Endothelial cell of umbilical vein (primary cell): ENCODE measurements at regions not wholly inside any gene's neighbourhood (a gene's known extent, or its start where the extent isn't known, plus 50 kb on each side); places are given as distances from the start of the nearest gene placed in this dataset.

Source experiments
- BruUV-seq: library from RNA; stranded (reverse); fragments of 400-500 nt; replicated peaks from 2 replicates; lab custom pipeline; 2021; lab: Mats Ljungman, UMichigan
- CTCF ChIA-PET: fragments of 300-600, 350-600 bp; sonication (Branson Sonifier 250); formaldehyde crosslinking; loops from one replicate; lab custom pipeline; 2021; ENCODE audit warnings: antibody characterized with exemption, inconsistent platforms; lab: Charles Lee
- POLR2A ChIA-PET: fragments of 300-600, 350-600 bp; sonication (Branson Sonifier 250); formaldehyde crosslinking; loops from one replicate; lab custom pipeline; 2021; ENCODE audit warnings: antibody characterized with exemption, inconsistent platforms; lab: Charles Lee
- DNase-seq: peaks from one replicate; pipeline ENCODE4 v3.0.0-alpha.2; 2011; ENCODE audit warnings: low read depth, low spot score
- FAIRE-seq: peaks from 2 replicates; lab custom pipeline; 2011; peaks lifted over from hg19 to GRCh38; lab: Jason Lieb, UNC
- H2AFZ ChIP-seq: 2 replicates; pipeline ENCODE4 v1.6.0; 2012; ENCODE audit warnings: low read depth, low read length, control low read depth, inconsistent platforms
- H3K27ac ChIP-seq: 2 replicates; pipeline ENCODE4 v1.5.1; 2011; ENCODE audit warnings: low read depth, mild to moderate bottlenecking, control low read depth, low read length, moderate library complexity; ENCODE audit not compliant: insufficient read depth
- H3K27me3 ChIP-seq, 2 experiments: 2 replicates each; pipeline versions ENCODE4 v1.6.0 to v1.6.1; 2011; ENCODE audit warnings: low read length in 2 of 2, mixed read lengths in 1 of 2; ENCODE audit not compliant: control insufficient read depth in 2 of 2, insufficient read depth in 2 of 2
- H3K36me3 ChIP-seq, 2 experiments: 2 replicates in 1 of 2; 3 replicates in 1 of 2; pipeline ENCODE4 v1.5.1; 2011; ENCODE audit warnings: low read length in 2 of 2, mild to moderate bottlenecking in 1 of 2, moderate library complexity in 1 of 2; ENCODE audit not compliant: control insufficient read depth in 2 of 2, insufficient read depth in 2 of 2; ENCODE audit errors: extremely low read depth in 1 of 2
- H3K4me1 ChIP-seq: 3 replicates; pipeline ENCODE4 v1.5.1; 2011; ENCODE audit warnings: mild to moderate bottlenecking, low read length; ENCODE audit not compliant: control insufficient read depth, insufficient read depth; ENCODE audit errors: extremely low read depth
- H3K4me2 ChIP-seq: 2 replicates; pipeline ENCODE4 v1.6.1; 2011; ENCODE audit warnings: low read length, control low read depth, mixed read lengths; ENCODE audit not compliant: insufficient read depth
- H3K4me3 ChIP-seq, 3 experiments: fragments of 200-600 bp in 1 of 3; sonication (generic), shearing (Covaris generic) in 1 of 3; replicated peaks in 1 of 3; 2 replicates each; pipeline ENCODE4 v1.5.1; 2011 to 2016; ENCODE audit warnings: control low read depth in 3 of 3, low read length in 3 of 3, mild to moderate bottlenecking in 2 of 3, inconsistent platforms in 1 of 3, low read depth in 1 of 3, moderate library complexity in 1 of 3; ENCODE audit not compliant: insufficient read depth in 1 of 3
- H3K79me2 ChIP-seq: 2 replicates; pipeline ENCODE4 v1.6.0; 2012; ENCODE audit warnings: low read length, inconsistent platforms; ENCODE audit not compliant: control insufficient read depth, insufficient read depth
- H3K9ac ChIP-seq: replicated peaks from 2 replicates; pipeline ENCODE3; 2011; ENCODE audit warnings: low read length, control low read depth; ENCODE audit not compliant: insufficient read depth; ENCODE audit errors: extremely low read depth
- H3K9me1 ChIP-seq: replicated peaks from 3 replicates; pipeline ENCODE4 v1.6.0; 2011; ENCODE audit warnings: mild to moderate bottlenecking, low read length; ENCODE audit not compliant: control insufficient read depth, insufficient read depth; ENCODE audit errors: extremely low read depth
- H3K9me3 ChIP-seq: replicated peaks from 2 replicates; pipeline ENCODE4 v1.5.1; 2012; ENCODE audit warnings: low read length, inconsistent platforms; ENCODE audit not compliant: control insufficient read depth, insufficient read depth
- H4K20me1 ChIP-seq: replicated peaks from 2 replicates; pipeline ENCODE3; 2011; ENCODE audit warnings: mild to moderate bottlenecking, low read length; ENCODE audit not compliant: control insufficient read depth, insufficient read depth; ENCODE audit errors: extremely low read depth
- CTCF ChIP-seq, 2 donors: IDR thresholded peaks; 1 replicate in 1 of 2; 2 replicates in 1 of 2; pipeline ENCODE4 v1.5.1; 2011; ENCODE audit warnings: low read length in 2 of 2, mild to moderate bottlenecking in 2 of 2, moderate library complexity in 2 of 2, control low read depth in 1 of 2, inconsistent platforms in 1 of 2, low read depth in 1 of 2; ENCODE audit not compliant: insufficient read depth in 1 of 2; ENCODE audit errors: extremely low read depth in 1 of 2
- EZH2 ChIP-seq: IDR thresholded peaks from 2 replicates; pipeline ENCODE4 v1.6.1; 2012; ENCODE audit warnings: borderline replicate concordance, low read depth, mild to moderate bottlenecking, moderate library complexity, low read length, inconsistent platforms; ENCODE audit not compliant: severe bottlenecking
- FOS ChIP-seq: IDR thresholded peaks from 2 replicates; pipeline ENCODE4 v1.6.1; 2011; ENCODE audit warnings: mild to moderate bottlenecking, low read length, moderate library complexity, borderline replicate concordance; ENCODE audit not compliant: insufficient read depth
- GATA2 ChIP-seq: IDR thresholded peaks from 2 replicates; pipeline ENCODE4 v1.7.0; 2011; ENCODE audit warnings: low read depth, mild to moderate bottlenecking, moderate library complexity, mixed read lengths, low read length; ENCODE audit not compliant: insufficient read length, insufficient read depth
- JUN ChIP-seq: IDR thresholded peaks from 2 replicates; pipeline ENCODE4 v1.6.1; 2011; ENCODE audit warnings: borderline replicate concordance, low read depth; ENCODE audit not compliant: insufficient read length, insufficient read depth
- MAX ChIP-seq: IDR thresholded peaks from 2 replicates; pipeline ENCODE4 v1.6.1; 2011; ENCODE audit not compliant: insufficient read depth, insufficient read length
- MYC ChIP-seq: IDR thresholded peaks from one replicate; pipeline ENCODE4 v1.6.1; 2011; ENCODE audit warnings: mild to moderate bottlenecking, low read depth, low read length
- POLR2A ChIP-seq: IDR thresholded peaks from 2 replicates; pipeline ENCODE4 v1.6.1; 2012; ENCODE audit warnings: low read depth, mild to moderate bottlenecking, control low read depth, low read length
- POLR2AphosphoS5 ChIP-seq: IDR thresholded peaks from 2 replicates; pipeline ENCODE4 v1.6.1; 2012; ENCODE audit warnings: low read depth, mild to moderate bottlenecking, control low read depth, low read length, moderate library complexity; ENCODE audit not compliant: insufficient read depth
- dilution Hi-C: fragments of 300-500 bp; cut with MboI; formaldehyde crosslinking; loops from one replicate; pipeline ENCODE4 v1.15.0; 2019; ENCODE audit warnings: low sequenced_read_pairs; ENCODE audit not compliant: extremely low pct_ligation_motif_present
- intact Hi-C: fragments of 100-400 bp; cut with micrococcal nuclease; formaldehyde crosslinking; loops from one replicate; pipeline ENCODE4 v1.10.0; 2022

- H3K36me3 ChIP-seq = no peaks in the 10 kb centered on the region
- POLR2A ChIA-PET = no interaction called here
- intact Hi-C loops = no loop called here
- H3K79me2 ChIP-seq = no peaks in the 10 kb centered on the region
- CTCF ChIA-PET = no interaction called here
- H3K9me1 ChIP-seq = no peaks in the 10 kb centered on the region
- DNase-seq (no peak), FAIRE-seq (no peak)
- no peak overlapping the region for H3K4me2 ChIP-seq
- no TSS peak for BruUV-seq
- H4K20me1 ChIP-seq = no peaks in the 10 kb centered on the region
- no peaks in the 10 kb centered on the region for H3K4me1 ChIP-seq
- no peak overlapping the region for H3K27ac ChIP-seq
- dilution Hi-C loops = no loop called here
- no peaks in the 10 kb centered on the region for H3K9me3 ChIP-seq
- no peak for TF ChIP-seq POLR2A
- no peak for TF ChIP-seq MAX
- no peak for TF ChIP-seq JUN
- TF ChIP-seq EZH2 = no peak
- no peak for TF ChIP-seq POLR2AphosphoS5
- TF ChIP-seq MYC = no peak
- TF ChIP-seq FOS = no peak
- TF ChIP-seq CTCF (IDR thresholded peaks at IDR 0.05; ENCODE audit: extremely low read depth in 1 of 2, insufficient read depth in 1 of 2, low read depth in 1 of 2, low read length in 2 of 2) = no peak
- TF ChIP-seq GATA2 = no peak
- H3K4me3 ChIP-seq = no peak overlapping the region
- H2AFZ ChIP-seq = no peak overlapping the region
- no peak overlapping the region for H3K9ac ChIP-seq
- H3K27me3 ChIP-seq = no peaks in the 10 kb centered on the region
These were observed 179.5 kb upstream of the CD96 start for GRCh38 chr3:111362381-111363009.
